HL-60 (cell line): ENCODE measurements at regions not wholly inside any gene's neighbourhood (a gene's known extent, or its start where the extent isn't known, plus 50 kb on each side); places are given as distances from the start of the nearest gene placed in this dataset.

Source experiments
- DNase-seq, 2 experiments: peaks; one replicate each; pipeline ENCODE4 v3.0.0-alpha.2; 2010 to 2020; ENCODE audit warnings: low read depth in 1 of 2, low spot score in 1 of 2
- H3K27ac ChIP-seq: fragments of 250-450 bp; sonication (Bioruptor Pico); replicated peaks from 2 replicates; pipeline ENCODE4 v1.5.1; 2020; ENCODE audit warnings: mild to moderate bottlenecking, moderate library complexity
- H3K27me3 ChIP-seq: fragments of 250-450 bp; sonication (Bioruptor Pico); 2 replicates; pipeline ENCODE4 v1.5.1; 2021; ENCODE audit warnings: mild to moderate bottlenecking, moderate library complexity; ENCODE audit not compliant: insufficient read depth, poor library complexity, severe bottlenecking
- H3K4me3 ChIP-seq: replicated peaks from 2 replicates; pipeline ENCODE4 v1.5.1; 2011; ENCODE audit warnings: mild to moderate bottlenecking, control low read depth, low read length; ENCODE audit not compliant: insufficient read depth
- GABPA ChIP-seq: IDR thresholded peaks from 2 replicates; pipeline ENCODE4 v1.6.1; 2012; ENCODE audit warnings: low read depth
- POLR2AphosphoS5 ChIP-seq: IDR thresholded peaks from 2 replicates; pipeline ENCODE4 v1.6.1; 2012; ENCODE audit warnings: low read depth
- REST ChIP-seq: IDR thresholded peaks from 2 replicates; pipeline ENCODE4 v1.6.1; 2012; ENCODE audit warnings: low read depth; ENCODE audit not compliant: insufficient replicate concordance
- SPI1 ChIP-seq: IDR thresholded peaks from 2 replicates; pipeline ENCODE4 v1.6.1; 2012; ENCODE audit warnings: low read depth, mild to moderate bottlenecking, borderline replicate concordance
- TF ChIP-seq, protein P1 (sequence below): IDR thresholded peaks from one replicate; pipeline ENCODE4 v1.5.1; 2011; ENCODE audit warnings: low read length, control low read depth, inconsistent platforms; ENCODE audit not compliant: insufficient read depth

GRCh38 chr5:67262206-67262605 is 65.6 kb upstream of the CD180 start:
- Histone ChIP-seq H3K4me3 (no peak overlapping the region), H3K27ac (no peak overlapping the region), H3K27me3 (no peaks in the 10 kb centered on the region)
- TF ChIP-seq REST (no peak), GABPA (no peak), POLR2AphosphoS5 (no peak), SPI1 (no peak)
- TF ChIP-seq, protein P1, sequence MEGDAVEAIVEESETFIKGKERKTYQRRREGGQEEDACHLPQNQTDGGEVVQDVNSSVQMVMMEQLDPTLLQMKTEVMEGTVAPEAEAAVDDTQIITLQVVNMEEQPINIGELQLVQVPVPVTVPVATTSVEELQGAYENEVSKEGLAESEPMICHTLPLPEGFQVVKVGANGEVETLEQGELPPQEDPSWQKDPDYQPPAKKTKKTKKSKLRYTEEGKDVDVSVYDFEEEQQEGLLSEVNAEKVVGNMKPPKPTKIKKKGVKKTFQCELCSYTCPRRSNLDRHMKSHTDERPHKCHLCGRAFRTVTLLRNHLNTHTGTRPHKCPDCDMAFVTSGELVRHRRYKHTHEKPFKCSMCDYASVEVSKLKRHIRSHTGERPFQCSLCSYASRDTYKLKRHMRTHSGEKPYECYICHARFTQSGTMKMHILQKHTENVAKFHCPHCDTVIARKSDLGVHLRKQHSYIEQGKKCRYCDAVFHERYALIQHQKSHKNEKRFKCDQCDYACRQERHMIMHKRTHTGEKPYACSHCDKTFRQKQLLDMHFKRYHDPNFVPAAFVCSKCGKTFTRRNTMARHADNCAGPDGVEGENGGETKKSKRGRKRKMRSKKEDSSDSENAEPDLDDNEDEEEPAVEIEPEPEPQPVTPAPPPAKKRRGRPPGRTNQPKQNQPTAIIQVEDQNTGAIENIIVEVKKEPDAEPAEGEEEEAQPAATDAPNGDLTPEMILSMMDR, result no peak
- DNase-seq, result no peak

- no peak overlapping the region for H3K4me3 ChIP-seq
- no peaks in the 10 kb centered on the region for H3K27me3 ChIP-seq
- no peak for TF ChIP-seq SPI1
- no peak for TF ChIP-seq POLR2AphosphoS5
- no peak for TF ChIP-seq GABPA
- no peak overlapping the region for H3K27ac ChIP-seq
- DNase-seq, result no peak
These were observed 63.1 kb upstream of the CD180 start for GRCh38 chr5:67259548-67260215.

- H3K27me3 ChIP-seq, result no peaks in the 10 kb centered on the region
- TF ChIP-seq SPI1 (no peak), REST (no peak), POLR2AphosphoS5 (no peak), GABPA (no peak)
- TF ChIP-seq, protein P1, result no peak
These were observed 60.9 kb upstream of the CD180 start for GRCh38 chr5:67257500-67257899.

DNA sequence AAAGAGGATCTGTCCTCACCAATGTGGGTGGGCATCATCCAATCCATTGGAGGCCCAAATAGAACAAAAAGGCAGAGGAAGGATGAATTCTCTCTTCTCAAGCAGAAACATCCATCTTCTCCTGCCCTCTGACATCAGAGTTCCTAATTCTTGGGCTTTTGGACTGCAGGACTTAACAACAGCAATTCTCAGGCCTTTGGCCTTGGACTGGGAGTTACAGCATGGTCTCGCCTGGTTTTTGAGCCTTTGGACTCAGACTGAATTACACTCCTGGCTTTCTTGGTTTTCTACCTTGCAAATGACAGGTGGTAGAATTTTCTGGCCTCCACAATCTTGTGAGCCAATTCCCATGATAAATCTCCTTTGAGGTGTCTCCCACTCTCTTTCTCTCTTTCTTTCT is 60.5 kb upstream of the CD180 start:
- H3K4me3 ChIP-seq, result no peak overlapping the region
- H3K27me3 ChIP-seq, result no peaks in the 10 kb centered on the region
- no peak for TF ChIP-seq GABPA
- no peak for TF ChIP-seq REST
- no peak overlapping the region for H3K27ac ChIP-seq
- DNase-seq, result no peak

More at GRCh38 chr5:67257500-67257899, 60.9 kb upstream of the CD180 start:
- DNase-seq, result no peak
- H3K27ac ChIP-seq, result no peak overlapping the region
- H3K4me3 ChIP-seq, result no peak overlapping the region
